ENCODE measurements at regions not wholly inside any gene's neighbourhood (a gene's known extent, or its start where the extent isn't known, plus 50 kb on each side); places are given as distances from the start of the nearest gene placed in this dataset.
"Not testable (repeated sequence)": the region's sequence is repeated elsewhere in the genome, so short reads cannot be mapped to it uniquely, and the experiment has no call there.

GRCh38 chr17:13843862-13844635 is 225.3 kb upstream of the COX10 start:
- Histone ChIP-seq H3K4me1 (no peaks in the 10 kb centered on the region), H3K4me3 (no peak overlapping the region), H3K27me3 (no peaks in the 10 kb centered on the region), H3K27ac (no peak overlapping the region), H3K9me3 (peaks cover 0 to 18% (median 0%) of the 10 kb centered on the region in 11 donors), H3K36me3 (no peaks in the 10 kb centered on the region)
- no peak for TF ChIP-seq CTCF (IDR thresholded peaks at IDR 0.05)
- WGBS, 2 donors = 65 to 74% methylated on average over 4 of the region's 4 CpGs
- no peak for ATAC-seq
- DNase-seq = no peak
- intact Hi-C loops (cut with DNase I) = no loop called here

GRCh38 chr17:13851889-13852288 is 217.4 kb upstream of the COX10 start:
- no peak overlapping the region for H3K4me3 ChIP-seq
- 75 to 76% methylated on average over 1 of the region's 1 CpG for WGBS, 2 donors
- no peak overlapping the region for H3K27ac ChIP-seq
- intact Hi-C loops (cut with DNase I) = no loop called here
- H3K27me3 ChIP-seq = no peaks in the 10 kb centered on the region
- TF ChIP-seq CTCF (IDR thresholded peaks at IDR 0.05) = no peak
- no peaks in the 10 kb centered on the region for H3K4me1 ChIP-seq
- ATAC-seq = no peak
- no peak for DNase-seq
- no peaks in the 10 kb centered on the region for H3K36me3 ChIP-seq
- H3K9me3 ChIP-seq = peaks cover 0 to 21% (median 0%) of the 10 kb centered on the region in 11 donors

- DNase-seq; intact Hi-C loops (cut with DNase I): not testable (repeated sequence)
Measured at GRCh38 chr17:13855730-13856129, 213.6 kb upstream of the COX10 start.

GRCh38 chr17:13862346-13862745 is 207.0 kb upstream of the COX10 start:
- 99% methylated on average over 3 of the region's 3 CpGs for WGBS, 2 donors
- no peak for TF ChIP-seq CTCF (IDR thresholded peaks at IDR 0.05)
- H3K27ac ChIP-seq = no peak overlapping the region
- peaks cover 0 to 16% (median 0%) of the 10 kb centered on the region in 9 donors for H3K4me1 ChIP-seq
- no peaks in the 10 kb centered on the region for H3K36me3 ChIP-seq
- intact Hi-C loops (cut with DNase I) = no loop called here
- ATAC-seq = no peak
- no peak overlapping the region for H3K4me3 ChIP-seq
- no peak for DNase-seq
- peaks cover 0 to 20% (median 0%) of the 10 kb centered on the region in 11 donors for H3K9me3 ChIP-seq
- H3K27me3 ChIP-seq = no peaks in the 10 kb centered on the region

More at GRCh38 chr17:13855730-13856129, 213.6 kb upstream of the COX10 start:
- not testable (repeated sequence) for H3K4me1 ChIP-seq, H3K27ac ChIP-seq, ATAC-seq, H3K36me3 ChIP-seq, H3K4me3 ChIP-seq, H3K27me3 ChIP-seq
- peaks cover 0 to 24% (median 0%) of the 10 kb centered on the region in 11 donors for H3K9me3 ChIP-seq
- 80 to 84% methylated on average over 4 of the region's 4 CpGs for WGBS, 2 donors

GRCh38 chr17:13863436-13863835 is 205.9 kb upstream of the COX10 start:
- TF ChIP-seq CTCF (IDR thresholded peaks at IDR 0.05) = no peak
- DNase-seq = no peak
- intact Hi-C loops (cut with DNase I) = no loop called here
- peaks cover 0 to 23% (median 2%) of the 10 kb centered on the region in 11 donors for H3K9me3 ChIP-seq
- 66 to 77% methylated on average over 3 of the region's 3 CpGs for WGBS, 2 donors
- no peak for ATAC-seq
- H3K36me3 ChIP-seq = no peaks in the 10 kb centered on the region
- no peak overlapping the region for H3K4me3 ChIP-seq
- no peak overlapping the region for H3K27ac ChIP-seq
- H3K4me1 ChIP-seq = peaks cover 0 to 16% (median 0%) of the 10 kb centered on the region in 9 donors
- no peaks in the 10 kb centered on the region for H3K27me3 ChIP-seq
